Fibroblast of skin of right biceps (primary cell): ENCODE measurements at regions not wholly inside any gene's neighbourhood (a gene's known extent, or its start where the extent isn't known, plus 50 kb on each side); places are given as distances from the start of the nearest gene placed in this dataset.
"Not testable (repeated sequence)": the region's sequence is repeated elsewhere in the genome, so short reads cannot be mapped to it uniquely, and the experiment has no call there.

Source experiments
- DNase-seq: peaks from one replicate; pipeline ENCODE4 v3.0.0-alpha.2; 2013

DNA sequence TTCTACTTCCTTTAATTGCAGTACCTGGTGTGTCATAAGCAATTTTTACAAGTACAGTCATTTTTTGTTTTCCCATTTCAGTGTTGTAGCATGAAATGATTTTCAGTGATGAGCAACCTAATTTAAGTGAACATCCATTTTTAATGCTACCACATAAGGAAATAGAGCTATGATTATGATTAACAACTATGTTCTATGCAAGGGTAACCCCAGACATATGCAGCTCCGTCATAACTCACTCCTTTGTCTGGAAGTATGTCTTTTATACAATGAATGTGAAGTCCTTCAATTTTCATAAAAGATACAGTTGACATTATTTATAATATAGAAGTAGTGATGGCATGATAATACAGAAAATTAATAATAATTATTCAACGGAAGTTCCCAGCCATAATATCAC is 783.3 kb upstream of the CDH18 start:
- not testable (repeated sequence) for DNase-seq

DNA sequence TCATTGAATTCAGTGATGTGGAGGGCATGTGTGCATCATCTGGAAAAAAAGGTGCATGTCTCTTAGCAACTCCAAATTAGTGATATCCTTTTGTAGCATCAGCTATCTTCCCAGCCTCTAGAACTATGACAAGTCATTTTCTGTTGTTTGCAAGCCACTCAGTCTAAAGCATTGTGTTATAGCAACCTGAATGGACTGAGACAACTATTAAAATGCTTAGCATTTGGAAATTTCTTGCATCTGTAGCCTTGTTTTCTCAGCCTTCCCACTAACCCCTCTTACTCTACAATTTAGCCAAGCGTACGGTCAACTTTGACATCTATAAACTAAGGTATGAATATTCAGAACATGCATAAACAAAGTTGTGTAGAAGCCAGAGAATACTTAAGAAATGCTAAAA is 777.1 kb upstream of the CDH18 start:
- not testable (repeated sequence) for DNase-seq

DNA sequence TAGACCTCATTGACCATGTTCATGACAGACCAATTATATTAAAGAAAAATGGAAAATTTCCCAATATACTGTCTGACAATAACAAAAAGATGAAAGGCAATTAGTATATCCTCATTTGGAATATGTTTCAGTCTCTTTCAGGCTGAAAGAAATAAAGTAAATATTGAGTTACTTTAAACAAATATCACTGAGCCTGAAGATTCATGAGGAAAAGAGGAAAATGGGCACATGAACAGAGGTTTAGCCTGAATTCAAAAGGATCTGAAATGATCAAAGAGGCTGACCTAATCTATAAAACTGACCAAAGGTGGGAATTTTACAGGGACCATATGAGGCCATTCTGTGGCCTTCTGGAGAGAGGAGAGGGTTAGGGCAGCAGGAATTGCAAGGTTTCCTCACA is 771.5 kb upstream of the CDH18 start:
- DNase-seq, result not testable (repeated sequence)

DNA sequence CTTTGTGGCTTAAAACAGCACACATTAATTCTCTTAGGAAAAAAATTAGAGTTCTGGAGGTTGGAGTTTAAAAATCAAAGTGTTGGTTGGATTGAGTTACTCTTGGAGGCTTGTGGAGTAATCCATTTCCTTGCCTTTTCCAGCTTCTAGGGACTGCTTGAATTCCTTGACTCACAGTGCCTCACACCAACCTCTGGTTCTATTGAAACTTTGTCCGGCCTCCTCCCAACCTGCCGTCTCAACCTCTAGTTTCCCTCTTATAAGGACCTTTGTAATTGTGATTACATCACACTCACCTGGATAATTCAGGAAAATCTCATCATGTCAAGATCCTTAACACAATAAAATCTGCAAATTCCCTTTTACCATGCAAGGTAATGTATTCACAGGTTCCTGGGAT is 764.2 kb upstream of the CDH18 start:
- not testable (repeated sequence) for DNase-seq

DNA sequence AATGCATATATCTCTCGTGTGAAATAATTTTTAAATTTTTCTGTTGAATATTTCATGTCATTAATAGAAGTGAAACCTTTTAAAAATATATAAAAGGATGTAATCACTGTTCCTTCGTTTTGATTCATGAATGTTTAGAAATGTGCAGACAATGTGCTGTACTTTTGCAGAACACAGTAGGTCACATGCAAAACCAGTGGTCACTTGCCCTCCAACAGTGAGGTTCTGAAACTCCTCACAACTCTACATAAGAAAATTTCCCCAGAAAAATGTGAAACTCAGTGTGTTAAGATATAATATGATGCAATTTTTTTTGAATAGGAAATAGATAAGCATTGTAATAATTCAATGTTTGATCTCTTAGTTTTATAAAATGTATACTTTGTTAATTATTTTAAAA is 747.7 kb upstream of the CDH18 start:
- not testable (repeated sequence) for DNase-seq

DNA sequence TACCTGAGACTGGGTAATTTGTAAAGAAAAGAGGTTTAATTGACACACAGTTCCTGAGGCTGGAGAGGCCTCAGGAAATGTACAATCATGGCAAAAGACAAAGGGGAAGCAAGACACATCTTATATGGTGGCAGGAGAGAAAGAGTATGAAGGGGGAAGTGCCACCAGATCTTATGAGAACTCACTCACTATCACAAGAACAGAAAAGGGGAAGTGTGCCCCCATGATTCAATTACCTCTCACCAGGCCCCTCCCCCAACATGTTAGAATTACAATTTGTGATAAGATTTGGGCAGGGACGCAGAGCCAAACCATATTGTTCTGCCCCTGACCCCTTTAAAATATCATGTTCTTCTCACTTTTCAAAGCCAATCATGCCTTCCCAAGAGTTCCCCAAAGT is 744.2 kb upstream of the CDH18 start:
- DNase-seq, result not testable (repeated sequence)

DNA sequence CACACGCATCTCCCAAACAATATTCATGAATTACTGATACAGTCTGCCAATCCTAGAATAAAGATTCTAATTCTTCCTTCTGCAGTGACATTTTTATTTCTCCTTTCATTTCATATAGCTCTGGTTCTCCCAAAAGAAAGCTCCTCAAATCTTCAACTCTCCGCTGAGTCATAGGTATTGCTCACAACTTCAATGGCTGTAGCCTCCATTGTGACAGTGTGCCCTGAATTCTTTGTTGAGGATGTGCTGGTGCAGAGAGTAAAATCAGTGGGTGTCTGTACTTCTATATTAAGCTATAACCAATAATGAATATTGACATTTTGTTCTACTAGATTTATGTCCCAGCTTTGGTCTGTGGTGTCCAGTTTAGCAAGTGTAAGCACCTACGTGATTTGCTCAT is 733.3 kb upstream of the CDH18 start:
- not testable (repeated sequence) for DNase-seq

DNA sequence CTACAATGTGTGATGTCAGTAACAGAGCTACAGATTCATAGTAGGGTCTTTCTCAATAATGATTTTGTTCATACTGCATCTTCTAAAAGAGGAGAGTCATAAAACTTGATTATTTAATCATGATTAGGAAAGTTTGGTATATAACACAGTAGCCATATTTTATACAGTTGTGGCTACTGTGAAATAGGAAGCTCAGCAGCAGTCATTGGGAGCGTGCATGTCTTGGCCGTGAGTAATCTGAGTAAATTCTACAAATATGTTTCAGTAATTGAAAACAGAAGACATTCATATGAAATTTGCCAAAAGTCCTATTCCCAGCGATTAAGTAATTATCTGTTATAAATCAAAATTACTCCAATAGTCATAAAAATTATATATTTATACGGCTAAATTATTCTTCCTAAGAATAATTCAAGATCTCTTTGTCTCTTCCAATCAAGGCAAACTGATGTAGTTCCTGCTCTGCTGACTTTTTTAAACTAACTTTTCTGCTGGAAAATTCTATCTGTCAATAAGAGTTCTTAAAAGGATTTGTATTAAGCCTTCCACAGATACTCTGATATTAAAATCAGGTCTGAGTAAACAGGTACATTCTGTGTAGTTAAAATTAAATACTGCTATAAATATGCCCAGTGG is 723.6 kb upstream of the CDH18 start:
- DNase-seq, result peak; percentile 35

DNA sequence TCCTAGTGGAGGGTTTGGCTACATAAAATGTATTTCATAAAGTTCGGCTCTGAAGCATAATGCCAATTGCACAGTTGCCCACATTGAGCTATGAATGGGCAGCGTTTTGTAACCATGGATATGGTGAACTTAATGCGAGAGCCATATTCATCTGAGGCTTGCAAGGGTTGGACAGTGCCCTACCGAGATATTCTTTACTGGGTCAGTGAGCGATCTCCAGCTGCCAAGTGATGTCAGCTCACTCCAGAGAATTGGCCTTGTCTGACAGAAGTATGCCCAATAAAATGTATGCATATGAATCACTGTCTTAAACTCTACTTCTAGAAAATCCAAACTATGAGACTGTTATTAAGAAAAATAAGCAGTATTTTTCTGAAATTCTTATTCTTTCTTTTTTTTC is 719.6 kb upstream of the CDH18 start:
- not testable (repeated sequence) for DNase-seq

DNA sequence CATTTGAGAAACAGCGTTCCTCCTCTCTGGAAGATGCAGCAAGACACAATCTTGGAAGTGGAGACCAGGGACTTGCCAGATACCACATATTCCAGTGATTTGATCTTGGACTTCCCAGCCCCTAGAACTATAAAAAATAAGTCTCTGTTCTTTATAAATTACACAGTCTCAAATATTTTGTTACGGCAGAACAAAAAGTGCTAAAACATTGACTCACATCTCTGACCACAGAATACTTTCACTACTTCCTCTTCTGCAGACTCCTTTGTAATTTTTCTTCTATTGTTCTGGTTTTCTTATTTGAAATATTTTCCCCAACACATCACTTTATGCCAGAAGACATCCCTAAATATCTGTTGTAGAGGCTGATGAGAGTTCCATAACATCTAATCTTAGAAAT is 706.1 kb upstream of the CDH18 start:
- DNase-seq, result no peak

DNA sequence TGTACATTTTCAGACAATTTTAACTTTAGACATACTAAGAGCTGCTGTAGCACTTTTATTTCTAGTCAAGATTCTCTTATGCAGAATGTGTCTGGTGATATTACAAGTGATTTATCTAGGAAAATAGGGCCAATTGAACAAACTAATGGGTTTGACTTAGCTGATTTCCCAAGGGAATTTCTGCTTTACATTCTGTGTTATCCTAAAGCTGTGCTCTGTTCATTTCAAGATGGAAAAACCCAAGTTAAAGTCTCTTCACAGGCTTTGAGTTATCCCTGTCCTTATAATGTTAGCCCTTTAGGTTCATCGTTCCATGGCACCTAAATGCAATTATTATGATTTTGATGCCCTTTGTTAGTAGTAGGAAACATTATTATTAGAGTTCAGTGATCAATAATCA is 704.9 kb upstream of the CDH18 start:
- no peak for DNase-seq

DNA sequence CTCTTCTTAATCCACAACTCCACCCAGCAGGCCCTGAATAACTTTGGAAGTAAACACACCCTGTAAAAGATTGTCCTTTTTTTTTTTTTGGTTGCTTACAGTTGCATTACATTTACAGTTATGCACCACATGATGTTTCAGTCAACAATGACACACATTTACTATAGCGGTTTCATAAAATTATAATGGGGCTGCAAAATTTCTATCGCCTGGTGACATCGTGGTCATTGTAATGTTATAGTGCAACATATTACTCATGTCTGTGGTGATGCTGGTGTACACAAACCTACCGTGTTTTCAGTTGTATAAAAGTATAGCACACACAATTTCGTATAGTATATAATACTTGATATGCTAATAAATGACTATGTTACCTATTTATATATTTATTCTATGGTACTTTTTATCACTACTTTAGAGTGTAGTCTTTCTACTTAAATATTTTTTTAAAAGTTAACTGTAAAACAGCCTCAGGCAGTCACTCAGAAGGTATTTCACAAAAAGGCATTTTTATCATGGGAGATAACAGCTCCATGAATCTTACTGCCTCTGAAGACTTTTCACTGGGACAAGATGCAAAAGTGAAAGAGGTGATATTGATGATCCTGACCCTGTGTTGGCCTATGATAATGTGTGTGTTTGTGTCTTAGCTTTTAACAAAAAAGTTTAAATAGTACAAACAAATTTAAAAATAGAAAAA is 695.4 kb upstream of the CDH18 start:
- no peak for DNase-seq

DNA sequence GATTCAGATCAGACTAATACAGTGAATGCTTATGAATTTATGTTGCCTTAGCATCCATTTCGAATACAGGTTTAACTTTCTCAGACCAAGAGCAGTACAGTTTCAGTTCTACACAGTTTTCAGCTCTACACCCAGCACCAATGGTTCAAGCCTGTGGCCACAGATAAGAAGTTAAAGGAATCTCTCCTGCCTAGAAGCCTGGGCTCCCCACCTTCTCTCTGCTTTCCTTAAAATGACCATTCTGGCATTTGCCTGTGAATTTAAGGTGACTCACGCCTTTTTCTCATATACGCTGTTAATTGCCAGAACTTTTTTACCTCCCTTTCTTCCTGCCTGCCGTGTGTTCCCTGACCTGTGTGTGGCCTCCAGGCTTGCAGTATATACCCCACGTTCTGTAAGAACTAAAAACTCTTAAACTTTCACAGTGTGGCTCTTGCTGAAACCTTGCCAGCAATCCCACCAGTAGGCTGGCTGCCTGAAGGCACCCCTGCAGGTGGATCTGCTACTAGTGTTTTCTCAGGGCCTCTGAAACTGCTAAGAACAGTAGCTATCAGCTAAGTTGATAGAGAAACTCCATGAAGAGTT is 692.8 kb upstream of the CDH18 start:
- no peak for DNase-seq

DNA sequence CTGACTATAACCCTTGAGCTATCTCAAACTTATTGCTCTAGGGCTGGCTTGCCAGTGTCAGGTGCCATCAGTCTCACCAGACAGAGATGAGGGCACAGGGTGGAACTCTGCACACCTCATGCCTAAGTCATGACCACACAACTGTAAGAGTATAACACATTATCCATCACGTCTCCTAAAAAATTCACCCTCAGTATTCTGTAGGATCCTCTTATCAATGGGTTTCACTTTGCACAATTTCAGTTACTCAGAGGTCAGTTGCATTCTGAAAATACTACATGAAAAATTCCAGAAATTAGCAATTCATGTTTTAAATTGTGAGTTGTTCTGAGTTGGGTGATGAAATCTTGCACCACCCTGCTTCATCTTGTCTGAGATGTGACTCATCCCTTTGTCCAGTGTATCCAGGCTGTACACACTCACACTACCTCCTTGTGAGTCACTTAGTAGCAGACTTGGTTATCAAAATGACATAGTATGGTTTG is 690.9 kb upstream of the CDH18 start:
- DNase-seq, result peak; percentile 97

DNA sequence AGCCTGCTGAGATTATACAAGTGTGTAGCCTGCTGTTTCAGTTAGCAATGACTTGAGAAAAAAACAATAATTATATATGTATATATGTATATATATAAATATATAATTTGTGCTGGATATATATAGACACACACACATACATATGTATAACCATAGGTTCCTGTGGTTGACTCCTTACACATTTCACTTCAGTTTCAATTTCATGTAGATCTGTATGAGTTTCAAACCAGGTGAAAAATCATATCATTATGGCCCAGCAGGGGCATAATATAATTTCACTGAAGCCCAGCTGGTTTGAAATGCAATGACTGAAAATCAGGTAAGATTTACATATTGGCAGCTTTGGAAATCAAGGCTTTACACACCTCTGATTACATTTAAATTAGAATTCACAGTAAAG is 690.4 kb upstream of the CDH18 start:
- no peak for DNase-seq

DNA sequence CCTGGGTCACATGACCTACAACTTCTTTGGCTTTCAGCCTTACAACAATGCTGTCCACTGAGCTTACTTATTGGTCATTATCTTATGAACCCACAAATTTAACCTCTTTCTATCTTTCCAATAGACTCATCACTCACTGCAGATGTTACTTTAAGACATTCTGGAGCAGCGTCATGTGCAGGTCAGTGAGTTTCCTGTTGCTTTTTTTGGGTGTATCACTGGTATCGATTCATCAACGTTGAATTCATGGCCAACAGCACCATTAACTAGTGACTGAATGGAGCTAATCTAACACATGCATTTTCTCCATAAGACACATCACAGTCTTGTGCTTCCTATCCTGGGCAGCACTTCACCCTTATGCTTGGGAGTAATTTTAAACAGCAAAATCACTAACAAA is 672.6 kb upstream of the CDH18 start:
- DNase-seq, result no peak

DNA sequence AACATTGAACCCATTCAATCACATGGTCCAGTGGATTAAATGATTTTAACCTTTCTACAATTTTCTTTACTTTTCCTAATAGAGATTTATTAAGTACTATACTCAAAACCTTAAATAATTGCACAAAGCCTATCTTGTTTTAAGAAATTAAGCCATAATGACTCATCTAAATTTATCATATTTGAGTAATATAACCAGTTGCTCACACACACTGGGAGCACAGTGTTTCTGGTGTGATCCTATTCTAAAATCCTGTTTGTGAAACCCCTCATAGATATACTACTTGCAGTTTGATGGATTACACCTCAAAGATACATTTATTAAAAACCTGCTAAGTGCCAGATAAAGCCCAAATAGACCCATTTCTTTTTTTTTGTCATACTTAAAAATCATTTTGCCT is 668.3 kb upstream of the CDH18 start:
- DNase-seq, result no peak

DNA sequence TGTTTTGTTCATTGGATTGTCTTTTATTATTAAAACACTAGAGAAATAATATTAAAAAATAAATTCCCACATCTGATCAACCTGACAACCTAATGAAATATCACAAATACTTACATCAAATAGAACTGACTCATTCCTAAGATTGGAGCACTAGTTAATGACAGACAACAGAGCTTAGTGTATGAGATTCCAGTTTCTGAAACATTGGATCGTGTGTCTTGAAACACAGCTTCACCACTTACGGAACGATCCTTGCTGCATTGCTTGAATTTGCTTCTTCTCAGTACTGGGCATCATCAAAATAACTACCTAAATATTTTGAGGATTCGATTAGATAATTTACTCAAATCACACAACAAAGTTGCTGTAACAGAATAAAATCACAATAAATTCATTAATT is 667.2 kb upstream of the CDH18 start:
- DNase-seq, result no peak

DNA sequence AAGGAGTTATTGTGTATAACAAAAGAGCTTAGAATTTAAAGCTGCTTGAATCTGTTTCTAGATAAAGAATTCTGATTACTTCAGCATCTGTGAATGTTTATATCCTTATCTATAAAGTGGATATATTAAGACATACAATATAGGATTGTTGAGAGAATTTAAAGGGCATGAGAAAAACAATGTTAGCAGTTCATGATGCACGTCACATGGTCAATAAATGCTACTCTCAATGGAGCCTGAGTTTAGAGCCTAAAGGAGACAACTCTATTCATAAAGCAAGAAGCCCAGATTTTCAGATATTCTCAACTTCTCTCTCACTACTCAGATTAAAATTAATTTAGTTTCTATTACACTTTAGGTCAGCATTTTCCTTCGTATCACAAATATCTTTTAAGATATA is 666.7 kb upstream of the CDH18 start:
- DNase-seq, result no peak

DNA sequence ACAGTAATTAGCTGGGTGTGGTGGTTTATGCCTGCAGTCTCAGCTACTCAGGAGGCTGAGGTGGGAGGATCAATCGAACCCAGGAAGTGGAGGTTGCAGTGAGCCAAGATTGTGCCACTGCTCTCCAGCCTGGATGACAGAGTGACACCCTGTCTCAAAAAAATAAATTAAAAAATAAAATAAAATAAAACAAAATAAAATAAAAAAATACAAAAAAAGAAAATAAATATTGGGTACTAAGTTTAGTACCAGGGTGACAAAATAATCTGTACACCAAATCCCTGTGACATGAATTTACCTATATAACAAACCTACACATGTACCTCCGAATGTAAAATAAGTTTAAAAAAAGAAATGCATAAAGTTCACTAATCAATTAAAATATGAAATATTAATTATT is 666.0 kb upstream of the CDH18 start:
- no peak for DNase-seq

DNA sequence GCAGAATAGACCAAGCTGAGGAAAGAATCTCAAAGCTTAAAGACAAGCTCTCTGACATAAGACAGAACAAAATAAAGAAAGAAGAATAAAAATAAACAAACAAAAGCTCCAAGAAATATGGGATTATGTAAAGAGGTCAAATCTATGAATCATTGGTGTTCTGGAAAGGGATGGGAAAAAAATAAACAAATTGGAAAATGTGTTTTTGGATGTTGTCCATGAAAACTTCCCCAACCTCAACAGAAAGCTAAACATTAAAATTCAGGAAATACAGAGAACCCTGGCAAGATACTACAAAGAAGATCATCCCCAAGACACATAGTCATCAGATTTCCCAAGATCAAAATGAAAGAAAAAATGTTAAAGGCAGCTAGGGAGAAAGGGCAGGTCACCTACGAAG is 662.0 kb upstream of the CDH18 start:
- no peak for DNase-seq

DNA sequence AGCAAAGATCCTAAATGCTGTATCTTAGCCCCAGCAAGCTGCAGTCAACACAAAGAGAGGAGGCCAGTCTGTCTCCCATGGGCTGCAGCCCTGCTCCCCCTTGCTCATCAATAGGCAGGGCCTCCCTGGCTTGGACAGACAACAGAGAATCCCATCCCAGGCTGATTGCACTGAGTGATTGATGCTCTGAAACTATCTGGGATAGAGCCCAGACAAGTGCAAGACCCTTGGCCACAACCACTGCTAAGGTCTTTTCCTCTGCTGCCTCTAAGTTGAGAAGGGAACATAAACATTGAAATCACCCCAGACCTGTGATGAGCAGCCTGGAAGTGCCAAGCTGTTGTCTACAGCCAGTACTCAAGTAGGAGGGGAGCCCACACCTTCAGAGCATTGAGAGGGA is 661.0 kb upstream of the CDH18 start:
- no peak for DNase-seq

DNA sequence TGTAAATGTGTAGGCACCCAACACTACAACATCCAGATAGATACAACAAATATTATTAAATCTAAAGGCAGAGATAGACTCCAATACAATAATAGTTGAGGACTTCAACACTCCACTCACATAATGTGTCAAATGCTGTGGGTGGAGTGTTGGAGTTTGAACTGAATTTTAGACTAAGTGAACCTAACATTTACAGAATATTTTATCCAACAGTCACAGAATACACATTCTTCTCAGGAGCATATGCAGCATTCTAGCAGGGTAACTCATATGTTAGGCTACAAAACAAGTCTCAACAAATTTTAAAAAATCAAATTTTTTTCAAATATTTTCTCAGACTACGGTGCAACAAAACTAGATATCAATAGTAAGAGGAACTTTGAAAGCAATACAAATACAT is 648.7 kb upstream of the CDH18 start:
- DNase-seq, result no peak

DNA sequence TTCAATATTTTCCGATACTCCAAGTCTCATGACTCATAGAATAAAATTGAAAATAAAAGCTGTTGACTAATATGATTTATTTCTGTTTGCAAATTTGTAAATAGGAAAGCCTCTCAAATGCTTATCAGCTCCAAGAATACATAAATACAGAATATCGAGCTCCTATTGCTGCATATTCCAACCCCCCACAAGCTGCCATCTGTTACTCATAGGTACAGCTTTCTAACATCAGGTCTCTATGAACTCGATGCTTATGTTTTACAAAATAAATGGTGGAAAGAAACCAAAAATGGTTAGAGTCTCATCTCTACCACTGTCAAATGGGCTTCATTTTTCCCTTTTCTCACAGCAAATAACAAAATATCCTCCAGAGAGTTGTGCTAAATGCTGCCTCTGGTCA is 631.6 kb upstream of the CDH18 start:
- DNase-seq, result no peak

DNA sequence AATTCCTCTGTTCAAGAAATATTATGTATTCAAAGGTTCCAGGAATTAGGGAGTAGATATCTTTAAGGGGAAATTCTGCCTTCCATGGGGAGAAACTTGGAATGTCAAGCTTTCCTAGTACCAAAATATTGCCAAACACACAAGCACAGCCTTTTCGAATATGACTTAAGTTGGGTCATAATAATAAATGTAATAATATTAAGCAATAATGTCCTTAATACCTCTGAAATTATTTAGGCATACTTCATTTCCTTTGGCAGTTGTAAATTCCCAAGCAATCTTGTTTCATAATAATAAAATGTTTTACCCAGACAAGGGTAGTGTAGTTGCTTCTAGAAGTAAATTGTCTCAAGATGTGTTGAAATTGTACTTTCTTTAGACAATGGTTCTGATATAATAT is 630.3 kb upstream of the CDH18 start:
- no peak for DNase-seq
